ENCODE measurements at regions not wholly inside any gene's neighbourhood (a gene's known extent, or its start where the extent isn't known, plus 50 kb on each side); places are given as distances from the start of the nearest gene placed in this dataset.

- TF ChIP-seq, protein P1, sequence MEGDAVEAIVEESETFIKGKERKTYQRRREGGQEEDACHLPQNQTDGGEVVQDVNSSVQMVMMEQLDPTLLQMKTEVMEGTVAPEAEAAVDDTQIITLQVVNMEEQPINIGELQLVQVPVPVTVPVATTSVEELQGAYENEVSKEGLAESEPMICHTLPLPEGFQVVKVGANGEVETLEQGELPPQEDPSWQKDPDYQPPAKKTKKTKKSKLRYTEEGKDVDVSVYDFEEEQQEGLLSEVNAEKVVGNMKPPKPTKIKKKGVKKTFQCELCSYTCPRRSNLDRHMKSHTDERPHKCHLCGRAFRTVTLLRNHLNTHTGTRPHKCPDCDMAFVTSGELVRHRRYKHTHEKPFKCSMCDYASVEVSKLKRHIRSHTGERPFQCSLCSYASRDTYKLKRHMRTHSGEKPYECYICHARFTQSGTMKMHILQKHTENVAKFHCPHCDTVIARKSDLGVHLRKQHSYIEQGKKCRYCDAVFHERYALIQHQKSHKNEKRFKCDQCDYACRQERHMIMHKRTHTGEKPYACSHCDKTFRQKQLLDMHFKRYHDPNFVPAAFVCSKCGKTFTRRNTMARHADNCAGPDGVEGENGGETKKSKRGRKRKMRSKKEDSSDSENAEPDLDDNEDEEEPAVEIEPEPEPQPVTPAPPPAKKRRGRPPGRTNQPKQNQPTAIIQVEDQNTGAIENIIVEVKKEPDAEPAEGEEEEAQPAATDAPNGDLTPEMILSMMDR (conservative IDR thresholded peaks at IDR 0.05; ENCODE audit: low read depth, low read length): no peak
- H3K4me3 ChIP-seq (ENCODE audit: low read length): no peak overlapping the region
- no peak for DNase-seq (ENCODE audit: low read depth)
These were observed 243.2 kb downstream of the CEMIP2 start for GRCh38 chr9:71524996-71525580.

DNA sequence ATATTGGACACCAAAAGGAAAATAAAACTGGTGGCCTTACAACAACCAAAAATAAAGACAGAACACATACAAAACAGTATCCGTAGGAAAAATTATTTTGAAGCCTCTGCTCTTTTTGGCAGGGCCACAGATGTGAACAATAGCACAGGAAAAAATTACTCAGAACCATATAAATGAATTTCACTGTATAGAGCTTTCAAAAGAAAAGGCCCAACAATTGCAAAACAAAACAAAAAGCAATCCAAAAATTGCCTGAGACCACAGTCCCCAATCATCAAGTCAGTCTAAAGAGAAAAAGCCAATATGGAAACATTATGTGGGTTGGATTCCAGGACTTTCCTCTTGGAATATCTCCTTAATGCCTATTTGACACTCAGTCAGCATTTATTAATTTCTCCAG is 243.8 kb downstream of the CEMIP2 start:
- no peak overlapping the region for H3K4me3 ChIP-seq (ENCODE audit: low read length)
- no peak for DNase-seq (ENCODE audit: low read depth)
- TF ChIP-seq, protein P1 (conservative IDR thresholded peaks at IDR 0.05; ENCODE audit: low read depth, low read length): no peak

GRCh38 chr9:71521132-71521531 is 247.2 kb downstream of the CEMIP2 start:
- TF ChIP-seq, protein P1 (conservative IDR thresholded peaks at IDR 0.05; ENCODE audit: low read depth, low read length): no peak
- DNase-seq (ENCODE audit: low read depth): no peak

GRCh38 chr9:71519098-71519696 is 249.1 kb downstream of the CEMIP2 start:
- no peak overlapping the region for H3K4me3 ChIP-seq (ENCODE audit: low read length)
- TF ChIP-seq, protein P1 (conservative IDR thresholded peaks at IDR 0.05; ENCODE audit: low read depth, low read length): no peak
- no peak for DNase-seq (ENCODE audit: low read depth)

More at GRCh38 chr9:71521132-71521531, 247.2 kb downstream of the CEMIP2 start:
- no peak overlapping the region for H3K4me3 ChIP-seq (ENCODE audit: low read length)

DNA sequence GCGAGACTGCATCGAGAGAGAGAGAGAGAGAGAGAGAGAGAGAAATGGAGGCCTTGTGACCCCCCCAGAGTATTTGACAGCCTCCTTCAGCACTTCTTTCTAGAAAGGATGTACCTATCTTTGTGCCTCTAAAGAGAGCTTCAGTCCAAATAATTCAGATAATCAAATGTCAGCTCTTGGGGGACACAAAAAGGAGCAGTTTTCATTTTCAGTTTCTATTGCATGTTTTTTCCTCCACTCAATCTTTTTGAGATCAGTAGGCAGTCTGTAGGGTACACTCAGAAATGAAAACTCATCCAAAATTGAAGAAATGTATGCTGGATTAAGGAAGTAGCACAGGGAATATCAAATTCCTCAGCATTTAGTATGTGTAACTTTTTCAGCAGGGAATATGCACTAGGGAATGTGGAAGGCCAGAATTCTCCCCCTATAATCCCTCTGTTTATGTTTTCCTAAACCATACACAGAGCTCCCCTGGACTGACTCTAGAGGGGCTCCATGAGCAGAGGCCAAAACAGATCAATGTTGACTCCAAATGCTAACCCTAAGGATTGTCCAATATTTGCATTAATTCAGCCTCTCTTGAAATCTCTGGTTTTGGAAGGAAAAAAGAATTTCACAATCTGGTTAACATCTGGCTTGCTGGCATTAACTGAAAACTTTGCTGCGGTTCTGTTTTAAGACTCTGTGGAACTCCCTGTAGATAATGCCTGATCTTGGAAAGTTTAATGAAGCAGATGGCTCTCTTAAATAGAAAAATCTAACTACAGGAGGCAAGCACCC is 250.1 kb downstream of the CEMIP2 start:
- TF ChIP-seq, protein P1 (conservative IDR thresholded peaks at IDR 0.05; ENCODE audit: low read depth, low read length): no peak
- H3K4me3 ChIP-seq (ENCODE audit: low read length): no peak overlapping the region
- no peak for DNase-seq (ENCODE audit: low read depth)

DNA sequence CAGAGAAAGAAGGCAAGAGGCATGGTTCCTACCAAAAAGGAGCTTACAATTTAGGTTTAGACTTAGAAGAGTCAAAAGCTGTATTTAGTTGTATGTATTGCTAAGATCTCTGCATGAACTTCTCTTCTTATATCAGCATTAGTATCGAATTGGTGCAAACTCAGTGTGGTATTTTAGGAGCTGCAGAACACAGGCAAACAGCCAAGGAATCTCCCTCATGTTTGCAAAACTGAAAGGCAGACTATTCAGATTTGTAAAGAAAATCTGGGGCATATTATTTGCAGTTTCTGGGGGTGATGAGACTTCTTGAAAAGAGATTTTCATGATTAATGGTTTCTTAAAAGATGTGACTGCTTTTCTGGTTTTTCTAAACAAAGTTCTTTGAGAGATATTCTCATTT is 252.7 kb downstream of the CEMIP2 start:
- no peak for DNase-seq (ENCODE audit: low read depth)
- TF ChIP-seq, protein P1 (conservative IDR thresholded peaks at IDR 0.05; ENCODE audit: low read depth, low read length): no peak
- H3K4me3 ChIP-seq (ENCODE audit: low read length): no peak overlapping the region

Data from retinal pigment epithelial cell (primary cell).